ENCODE measurements at regions not wholly inside any gene's neighbourhood (a gene's known extent, or its start where the extent isn't known, plus 50 kb on each side); places are given as distances from the start of the nearest gene placed in this dataset.

DNA sequence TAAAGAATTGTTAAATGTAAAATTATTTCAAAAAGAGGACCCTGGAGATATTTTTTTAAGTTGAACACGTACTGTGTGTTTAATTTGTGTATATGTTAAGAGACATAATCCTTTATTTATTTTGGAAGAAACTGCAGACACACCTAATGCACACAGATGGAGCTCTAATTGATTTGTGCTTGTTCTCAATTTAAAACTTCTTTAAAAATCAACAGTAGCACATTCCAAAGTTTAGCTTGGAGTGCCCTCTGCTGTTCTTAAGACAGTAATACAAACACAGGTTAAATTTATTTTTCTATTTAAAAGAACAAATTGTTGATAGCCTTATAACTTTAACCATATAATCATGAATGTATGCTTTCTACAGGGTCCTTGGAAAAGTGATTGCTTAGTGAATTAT lies 277.6 kb upstream of the ADAMTS16 start:
- DNase-seq: no peak

DNA sequence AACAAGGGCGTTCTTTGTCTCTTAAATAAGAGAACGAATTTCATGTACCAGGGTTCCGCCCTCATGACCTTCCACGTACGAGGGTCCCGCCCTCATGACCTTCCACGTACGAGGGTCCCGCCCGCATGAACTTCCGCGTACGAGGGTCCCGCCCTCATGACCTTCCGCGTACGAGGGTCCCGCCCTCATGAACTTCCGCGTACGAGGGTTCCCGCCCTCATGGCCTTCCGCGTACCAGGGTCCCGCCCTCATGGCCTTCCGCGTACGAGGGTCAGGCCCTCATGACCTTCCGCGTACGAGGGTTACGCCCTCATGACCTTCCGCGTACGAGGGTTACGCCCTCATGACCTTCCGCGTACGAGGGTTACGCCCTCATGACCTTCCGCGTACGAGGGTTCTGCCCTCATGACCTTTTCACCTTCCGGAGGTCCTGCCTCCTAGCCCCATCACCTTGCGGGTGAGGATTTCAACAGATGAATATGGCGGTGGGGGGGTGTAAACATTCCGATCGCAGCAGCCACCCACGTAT lies 273.9 kb upstream of the ADAMTS16 start:
- DNase-seq: no peak

DNA sequence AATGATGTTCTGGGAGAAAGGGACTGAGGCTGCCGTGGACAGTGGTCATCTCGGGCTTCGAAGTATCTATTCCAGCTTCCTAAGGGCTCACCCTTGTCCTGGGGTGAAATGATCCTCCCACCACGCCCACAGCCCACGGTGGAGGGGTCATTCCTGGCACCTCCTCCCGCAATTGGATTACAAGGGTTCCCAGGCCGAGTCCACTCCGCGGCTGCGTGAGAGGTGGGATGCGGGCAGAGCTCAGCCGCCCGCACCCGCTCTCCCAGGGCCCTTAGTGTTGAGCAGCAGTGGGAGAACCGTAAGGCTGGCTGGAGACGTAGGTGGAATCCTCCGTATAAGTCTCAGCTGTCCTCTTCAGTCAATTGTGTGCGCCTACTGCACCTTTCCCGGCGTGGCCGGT lies 273.3 kb upstream of the ADAMTS16 start:
- no peak for DNase-seq

DNA sequence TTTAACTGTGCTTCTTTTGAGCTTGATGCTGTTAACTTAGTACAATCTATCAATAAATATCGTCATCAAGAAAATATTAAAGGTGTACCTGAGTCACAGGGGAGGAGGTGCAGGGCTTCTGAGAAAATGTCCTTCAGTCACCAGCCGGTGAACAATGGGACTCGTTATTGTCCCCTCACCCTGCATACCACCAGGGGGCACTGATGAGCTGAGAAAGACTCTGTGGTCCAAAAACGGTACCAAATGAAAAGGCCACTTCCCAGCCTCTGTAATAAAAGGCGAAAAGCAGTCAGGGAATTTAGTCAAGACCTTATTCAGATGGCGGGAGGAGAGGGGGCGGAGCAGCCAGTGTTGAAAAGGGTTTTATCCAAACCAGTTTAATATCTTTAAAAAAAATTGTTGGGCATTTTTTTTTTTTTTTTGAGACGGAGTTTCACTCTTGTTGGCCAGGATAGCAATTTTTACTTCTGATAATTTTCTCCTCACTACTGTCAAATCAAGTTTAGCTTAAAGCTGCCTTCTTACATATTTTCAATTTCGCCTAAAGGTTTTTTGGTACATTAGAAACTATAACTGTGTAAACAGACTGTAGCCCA lies 271.9 kb upstream of the ADAMTS16 start:
- peak in 1 of 2 experiments; percentile 24 for DNase-seq

DNA sequence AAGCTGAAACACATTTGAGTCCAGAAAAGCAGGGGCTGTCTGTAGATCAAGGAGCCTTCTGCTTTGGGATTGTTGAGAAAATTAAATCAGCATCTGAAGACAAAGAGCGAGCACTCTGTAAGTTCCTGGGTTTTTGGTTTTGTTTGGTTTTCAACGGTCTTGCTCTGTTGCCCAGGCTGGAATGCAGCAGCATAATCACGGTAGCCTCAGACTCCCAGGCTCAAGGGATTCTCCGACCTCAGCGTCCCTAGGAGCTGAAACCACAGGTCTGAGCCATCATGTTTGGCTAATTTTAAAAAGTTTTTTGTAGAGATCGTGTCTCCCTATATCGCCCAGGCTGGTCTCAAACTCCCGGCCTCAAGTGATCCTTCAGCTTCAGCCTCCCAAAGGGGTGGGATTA lies 266.5 kb upstream of the ADAMTS16 start:
- DNase-seq: no peak

DNA sequence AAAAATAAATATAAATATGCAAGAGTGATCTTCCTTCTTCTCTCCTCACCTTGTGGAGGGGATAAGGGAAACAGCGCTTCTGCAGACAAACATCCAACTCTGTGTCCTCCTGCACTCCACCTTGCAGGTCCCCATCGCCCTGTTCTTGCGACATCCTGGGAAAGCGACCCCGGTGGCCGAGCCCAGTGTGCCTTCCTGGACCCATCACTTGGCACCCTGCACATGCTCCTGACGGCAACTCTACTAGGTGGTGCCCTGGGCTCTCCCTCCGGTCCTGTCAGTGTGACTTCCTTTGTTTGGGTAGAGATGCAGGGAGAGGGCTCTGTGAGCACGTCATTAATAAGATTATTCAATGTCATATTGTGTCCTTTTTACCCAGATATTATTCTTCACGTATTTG lies 266.0 kb upstream of the ADAMTS16 start:
- DNase-seq: no peak

DNA sequence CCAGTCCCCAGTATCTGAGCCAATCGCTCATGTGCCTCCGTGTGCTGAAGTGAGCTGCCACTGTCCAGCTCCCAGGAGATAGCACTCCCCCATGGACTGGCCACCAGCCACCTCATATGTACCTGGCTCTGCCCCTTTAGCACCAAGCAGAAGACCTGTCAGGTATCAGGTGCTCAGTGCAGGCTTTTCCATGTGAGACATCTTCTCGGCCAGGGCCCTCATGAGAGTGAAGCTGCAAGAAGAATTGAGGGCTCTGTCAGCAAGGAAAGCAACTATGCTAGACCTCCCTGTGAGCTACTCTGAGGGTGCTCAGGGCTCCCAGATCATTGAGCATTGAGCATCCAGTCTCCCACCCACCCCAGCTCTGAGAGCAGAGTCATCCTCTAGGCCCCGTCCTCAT lies 264.2 kb upstream of the ADAMTS16 start:
- DNase-seq: no peak

DNA sequence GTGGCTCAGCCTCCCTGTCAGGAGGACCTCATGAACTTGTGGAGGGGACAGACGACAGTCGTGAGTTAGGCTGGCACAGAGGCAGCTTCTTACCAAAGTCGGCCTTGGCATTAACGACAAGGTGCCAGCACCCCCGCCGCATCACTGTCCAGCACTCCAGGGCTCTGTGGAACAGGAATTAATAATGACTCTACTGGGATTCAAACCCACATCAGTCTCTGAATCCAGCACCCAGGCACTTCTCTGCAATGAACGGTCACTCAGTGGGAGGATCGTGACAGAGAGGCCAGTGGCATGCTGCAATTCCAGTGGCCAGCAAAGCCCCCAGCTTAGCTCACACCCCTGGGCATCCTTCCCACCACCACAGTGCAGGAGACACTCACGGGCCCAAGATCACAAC lies 263.3 kb upstream of the ADAMTS16 start:
- DNase-seq: no peak

DNA sequence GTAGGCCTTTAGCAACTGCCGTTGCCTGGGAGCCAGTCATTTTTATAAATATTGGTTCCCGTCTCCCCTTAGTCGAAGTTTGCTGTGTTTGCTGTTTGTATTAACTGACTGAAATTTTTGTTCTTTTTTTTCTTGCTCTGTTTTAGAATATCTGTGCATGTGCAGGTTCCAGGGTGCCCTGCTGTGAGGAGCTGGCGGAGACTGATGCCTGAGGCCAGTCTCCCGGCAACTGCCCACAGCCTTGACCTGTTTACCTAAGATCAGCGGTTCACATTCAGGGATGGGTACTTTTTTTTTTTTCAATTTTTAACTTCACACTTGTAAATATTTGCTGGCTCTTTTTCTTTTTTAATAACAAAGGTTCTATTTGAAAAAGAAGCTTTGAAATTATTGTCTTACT lies 262.6 kb upstream of the ADAMTS16 start:
- no peak for DNase-seq

DNA sequence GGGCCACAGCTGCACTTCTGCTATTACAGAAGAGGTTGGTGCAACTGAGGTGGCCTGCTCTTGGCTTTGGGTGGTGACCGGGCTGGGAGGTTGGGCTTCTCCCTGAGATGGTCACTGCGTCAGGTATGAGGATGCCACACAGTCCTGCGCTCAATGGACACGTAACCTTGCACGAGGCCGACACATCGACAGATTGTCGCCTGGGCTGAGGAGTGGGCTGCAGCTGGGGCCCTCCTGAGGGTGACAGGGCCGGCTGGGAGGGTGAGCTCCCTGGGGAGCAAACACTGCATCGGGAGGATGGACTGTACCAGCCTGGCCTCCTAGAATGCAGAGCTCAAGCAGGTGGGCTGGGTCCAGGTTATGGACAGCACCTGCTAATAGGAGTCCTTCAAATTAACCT lies 261.1 kb upstream of the ADAMTS16 start:
- no peak for DNase-seq

DNA sequence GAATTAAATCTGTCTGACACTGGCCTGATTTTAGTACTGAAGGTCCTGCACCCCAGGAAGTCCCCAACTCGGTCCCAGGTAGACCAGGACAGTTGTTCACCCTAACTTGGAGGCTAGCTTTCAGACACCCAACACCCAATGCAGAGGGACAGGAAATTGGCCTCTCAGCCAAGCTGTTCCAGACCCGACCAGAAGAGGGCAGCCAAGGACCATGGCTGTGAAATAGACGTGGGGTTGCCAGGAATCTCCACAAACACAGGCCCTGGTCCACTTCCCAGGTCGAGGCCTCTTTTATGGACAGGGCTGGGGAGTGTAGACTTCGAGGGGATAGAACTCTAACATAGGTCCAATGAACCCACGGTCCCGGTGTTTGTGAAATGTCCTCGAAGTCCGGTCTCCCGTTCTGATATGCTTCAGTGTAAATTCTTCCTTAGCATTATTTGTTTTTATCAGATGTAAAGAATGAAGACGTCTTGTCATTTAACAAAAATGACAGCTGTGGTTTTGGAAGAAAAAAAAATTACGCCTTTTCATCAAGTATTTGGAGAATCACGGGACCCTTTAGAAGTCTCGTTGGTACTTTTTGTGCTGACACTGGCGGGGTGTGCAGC lies 260.3 kb upstream of the ADAMTS16 start:
- DNase-seq: peak in 1 of 2 experiments; percentile 28

DNA sequence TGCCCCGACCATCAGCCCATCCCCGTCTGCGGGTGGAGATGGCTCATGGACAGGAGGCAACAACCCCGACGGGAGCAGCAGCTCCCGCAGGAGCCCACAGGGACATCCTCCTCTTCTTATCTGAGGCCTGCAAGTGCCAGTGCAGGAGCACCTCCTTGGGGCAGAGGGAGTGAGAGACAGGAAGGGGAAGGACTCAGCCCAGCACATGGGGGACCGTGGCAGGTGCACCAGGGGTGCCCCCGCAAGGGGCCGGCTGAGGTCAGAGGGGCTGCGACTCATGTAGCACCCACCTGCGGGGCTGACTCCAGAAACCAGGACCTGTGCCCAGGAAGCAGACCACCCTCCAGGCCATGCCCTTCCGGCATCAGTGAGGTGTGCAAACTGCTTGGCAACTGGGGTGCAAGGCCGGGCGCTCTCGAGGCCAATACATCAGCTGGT lies 259.8 kb upstream of the ADAMTS16 start:
- DNase-seq: no peak

DNA sequence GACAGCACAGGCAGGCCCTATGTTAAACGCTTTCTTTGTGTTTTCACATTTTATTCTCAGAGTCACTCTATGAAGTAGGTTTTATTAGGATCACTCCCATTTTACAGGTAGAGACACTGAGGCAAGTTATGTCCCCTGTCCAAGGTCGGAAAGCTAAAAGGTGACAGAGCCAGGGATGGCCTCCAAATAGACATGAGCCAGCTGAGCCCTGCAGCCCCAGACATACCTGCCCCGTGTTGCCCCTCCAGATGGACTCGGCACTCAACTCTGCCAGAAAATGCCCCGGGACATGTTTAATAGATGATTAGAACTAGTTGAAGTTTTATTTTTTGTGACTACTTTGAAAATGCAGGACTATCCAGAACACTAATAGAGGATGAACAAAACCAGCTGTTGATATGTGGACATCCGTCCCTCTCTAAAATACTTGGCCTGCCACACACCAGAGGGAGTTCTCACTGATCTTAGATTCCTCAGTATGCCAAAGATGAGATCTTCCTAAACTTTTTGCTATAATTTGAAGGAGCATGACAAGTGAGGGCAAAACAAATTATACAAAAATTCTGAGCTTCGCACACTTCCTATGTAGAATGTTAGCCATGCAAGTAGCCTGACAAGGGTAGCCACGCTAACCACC lies 258.6 kb upstream of the ADAMTS16 start:
- no peak for DNase-seq

DNA sequence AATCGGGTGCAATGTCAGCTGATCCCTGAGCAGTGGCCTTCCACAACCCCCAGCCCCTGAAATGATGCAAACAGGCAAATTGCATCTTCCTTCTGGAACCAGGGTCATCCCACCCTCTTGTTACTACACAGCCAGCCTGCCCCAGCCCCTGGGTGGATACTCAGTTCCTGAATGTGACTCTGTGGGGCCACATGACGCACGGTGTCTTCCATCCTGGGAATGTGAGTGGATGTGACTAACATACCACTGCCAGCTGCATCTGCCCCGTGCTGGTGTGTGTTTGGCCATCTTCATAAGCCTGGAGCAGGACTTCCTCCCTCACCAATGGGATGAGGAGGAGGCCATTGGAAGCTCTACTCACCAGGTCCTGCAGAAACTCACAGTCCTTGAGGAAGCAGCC lies 257.9 kb upstream of the ADAMTS16 start:
- DNase-seq: no peak

DNA sequence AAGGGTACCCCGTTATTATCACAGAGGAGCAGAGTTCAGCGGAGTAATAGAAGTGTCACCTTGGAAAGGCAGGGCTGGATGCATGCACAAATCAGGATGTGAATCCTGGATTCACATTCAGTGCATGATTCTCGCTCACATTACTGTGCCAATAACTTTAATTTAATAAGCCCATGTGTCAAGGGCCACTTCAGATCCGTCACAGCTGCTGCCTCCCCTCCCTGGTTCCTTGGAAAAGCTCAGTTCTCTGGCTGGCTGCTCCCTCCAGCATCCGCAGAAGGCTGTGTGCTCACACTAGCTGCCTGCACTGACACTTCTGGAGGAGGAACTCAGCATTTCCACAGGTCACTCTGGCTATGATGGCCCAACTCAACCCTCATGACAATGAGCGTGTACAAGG lies 256.8 kb upstream of the ADAMTS16 start:
- DNase-seq: no peak

DNA sequence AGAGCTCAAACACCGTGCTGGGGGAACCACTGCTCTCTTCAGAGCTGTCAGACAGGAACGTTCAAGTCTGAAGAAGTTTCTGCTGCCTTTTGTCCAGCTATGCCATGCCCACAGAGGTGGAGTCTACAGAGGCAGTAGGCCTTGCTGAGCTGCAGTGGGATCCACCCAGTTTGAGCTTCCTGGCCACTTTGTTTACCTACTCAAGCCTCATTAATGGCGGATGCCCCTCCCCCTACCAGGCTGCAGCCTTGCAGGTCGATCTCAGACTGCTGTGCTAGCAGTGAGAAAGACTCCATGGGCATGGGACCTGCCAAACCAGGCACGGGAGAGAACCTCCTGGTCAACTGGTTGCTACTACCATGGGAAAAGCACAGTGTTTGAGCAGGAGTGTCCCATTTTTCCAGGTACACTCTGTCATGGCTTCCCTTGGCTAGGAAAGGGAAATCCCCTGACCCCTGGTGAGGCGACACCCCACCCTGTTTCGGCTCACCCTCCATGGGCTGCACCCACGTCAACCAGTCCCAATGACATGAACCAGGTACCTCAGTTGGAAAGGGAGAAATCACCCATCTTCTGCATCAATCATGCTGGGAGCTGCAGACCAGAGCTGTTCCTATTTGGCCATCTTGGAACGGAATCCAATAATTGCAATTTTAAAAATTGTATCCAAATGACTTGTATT lies 246.9 kb upstream of the ADAMTS16 start:
- no peak for DNase-seq

DNA sequence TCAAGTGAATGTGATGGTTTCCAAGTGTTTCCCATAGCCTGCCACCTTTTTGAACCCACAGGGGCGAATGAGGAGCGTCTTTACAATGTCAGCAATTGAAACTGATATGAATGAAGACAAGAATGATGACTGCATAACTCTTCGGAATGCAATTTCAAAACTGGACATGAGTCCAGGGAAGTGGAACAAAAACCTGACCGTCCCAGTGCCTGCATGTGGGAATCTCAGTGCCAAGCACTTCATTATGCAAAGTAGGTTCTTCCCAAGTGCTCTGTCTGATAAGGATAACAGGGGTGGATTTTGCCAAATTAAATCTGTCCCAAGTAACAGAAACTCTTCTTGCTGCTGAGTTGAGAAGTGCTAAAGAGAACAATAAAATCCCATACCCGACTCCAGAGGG lies 243.8 kb upstream of the ADAMTS16 start:
- DNase-seq: no peak

DNA sequence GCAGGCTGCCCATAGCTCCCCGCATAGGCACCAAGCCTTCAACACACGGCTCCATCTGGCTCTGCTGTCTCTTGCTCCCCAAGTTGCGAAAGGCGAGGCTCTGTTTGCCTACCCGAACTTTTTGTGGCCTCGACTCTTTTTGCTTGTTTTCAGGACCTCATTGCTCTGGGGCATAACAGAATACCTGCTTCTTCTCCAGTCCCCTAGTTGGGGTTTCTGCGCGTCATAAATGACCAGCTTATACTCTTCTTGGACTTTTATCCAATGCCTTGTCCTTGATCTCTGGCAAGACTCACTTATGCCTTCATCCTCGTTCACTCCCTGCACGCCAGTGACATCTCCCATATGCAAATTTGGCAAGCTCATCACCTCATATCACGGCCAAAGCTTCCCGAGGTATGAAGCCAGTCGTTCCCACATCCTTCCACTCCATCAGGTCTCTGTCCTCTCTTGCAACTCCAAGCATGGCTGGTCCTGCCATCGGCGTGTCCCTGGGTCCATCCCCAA lies 238.8 kb upstream of the ADAMTS16 start:
- no peak for DNase-seq

DNA sequence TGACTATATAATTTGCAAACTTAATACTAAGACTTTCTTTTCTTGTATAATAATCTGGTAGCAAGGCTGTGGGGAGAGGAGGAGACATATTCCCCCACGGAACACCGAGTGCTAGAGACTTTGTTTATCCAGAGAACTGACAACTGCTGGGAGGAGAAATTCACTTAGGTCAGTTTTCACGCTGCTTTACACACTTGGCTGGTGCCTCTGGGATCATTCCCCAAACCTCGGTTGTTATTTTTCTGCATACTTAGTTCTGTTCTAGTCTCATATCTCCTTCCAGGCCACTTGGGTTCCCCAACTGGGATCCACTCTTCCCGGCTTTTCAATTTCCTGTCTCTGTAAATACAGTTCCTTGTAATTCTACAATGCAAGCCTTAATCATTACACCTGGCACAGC lies 238.2 kb upstream of the ADAMTS16 start:
- no peak for DNase-seq

DNA sequence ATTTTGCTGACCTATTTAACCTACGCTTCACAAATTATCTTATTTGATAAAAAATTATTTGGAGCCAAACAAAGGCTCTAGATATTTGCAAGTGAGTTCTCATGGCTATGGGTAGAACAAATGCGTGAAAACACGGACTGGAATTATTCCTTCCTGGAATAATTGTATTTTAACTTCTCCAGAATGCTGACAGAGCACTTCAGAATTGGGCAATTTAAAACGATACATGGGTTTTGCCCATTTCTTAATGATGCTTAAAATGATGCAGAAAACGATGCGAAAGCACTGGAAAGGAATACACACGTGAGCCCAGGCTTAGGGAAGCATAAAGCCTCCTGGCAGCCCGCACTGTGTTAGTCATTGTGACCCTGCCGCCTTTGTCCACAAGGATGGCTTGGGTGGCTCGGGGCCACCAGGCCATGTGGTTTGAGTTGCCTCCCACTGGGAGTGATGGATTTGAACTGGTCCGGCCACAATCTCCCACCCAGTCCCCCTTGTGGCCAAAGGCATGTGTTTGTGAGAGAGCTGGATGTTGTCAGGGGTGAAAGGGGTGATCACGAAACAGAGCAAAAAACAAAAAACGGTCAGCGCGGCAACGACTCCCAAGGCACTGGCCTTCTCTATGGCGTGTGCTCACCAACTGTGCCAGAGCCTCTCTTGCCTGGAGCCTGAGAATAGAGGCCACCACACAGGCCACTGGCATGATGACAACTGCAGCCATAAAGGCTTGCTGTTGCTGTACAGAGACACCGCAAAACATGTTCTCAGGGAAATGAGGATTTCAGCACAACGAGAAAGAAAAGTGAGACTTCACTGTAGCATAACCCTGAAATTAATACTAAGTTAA lies 234.2 kb upstream of the ADAMTS16 start:
- no peak for DNase-seq

DNA sequence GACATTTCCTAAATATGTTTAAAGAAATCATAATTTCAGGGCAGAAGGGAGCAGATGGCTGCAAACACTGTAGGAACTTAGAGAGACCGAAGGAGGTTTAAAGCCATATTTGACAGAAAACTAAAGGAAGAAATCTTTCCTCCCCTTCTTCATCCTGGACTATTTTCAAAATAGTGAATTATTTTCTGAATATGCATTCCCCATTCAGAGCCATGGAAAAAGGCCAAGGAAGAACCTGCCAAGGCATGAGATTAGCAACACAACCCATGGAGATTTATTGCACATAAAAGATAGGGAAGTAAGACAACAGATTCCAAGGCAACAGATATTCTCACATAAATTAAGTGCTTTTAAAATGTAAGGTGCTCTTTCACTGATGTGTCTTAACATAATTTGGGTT lies 233.3 kb upstream of the ADAMTS16 start:
- DNase-seq: no peak

DNA sequence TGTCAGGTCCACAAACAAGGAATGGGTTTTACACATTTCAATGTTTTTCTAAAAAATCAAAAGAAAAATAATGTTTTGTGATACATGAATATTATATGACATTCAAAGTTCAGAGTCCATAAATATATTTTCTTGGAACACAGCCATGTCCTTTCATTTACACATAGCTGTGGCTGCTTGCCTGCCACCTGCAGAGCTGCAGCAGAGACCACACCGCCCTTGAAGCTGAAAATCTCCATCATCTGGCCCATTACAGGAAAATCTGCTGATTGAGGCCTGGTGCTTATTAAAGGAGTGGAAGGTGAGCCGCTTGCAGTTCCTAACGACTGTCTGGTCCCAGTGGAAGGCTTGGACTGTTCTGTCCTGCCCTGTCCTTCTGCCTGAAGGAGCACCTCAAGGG lies 232.6 kb upstream of the ADAMTS16 start:
- no peak for DNase-seq

DNA sequence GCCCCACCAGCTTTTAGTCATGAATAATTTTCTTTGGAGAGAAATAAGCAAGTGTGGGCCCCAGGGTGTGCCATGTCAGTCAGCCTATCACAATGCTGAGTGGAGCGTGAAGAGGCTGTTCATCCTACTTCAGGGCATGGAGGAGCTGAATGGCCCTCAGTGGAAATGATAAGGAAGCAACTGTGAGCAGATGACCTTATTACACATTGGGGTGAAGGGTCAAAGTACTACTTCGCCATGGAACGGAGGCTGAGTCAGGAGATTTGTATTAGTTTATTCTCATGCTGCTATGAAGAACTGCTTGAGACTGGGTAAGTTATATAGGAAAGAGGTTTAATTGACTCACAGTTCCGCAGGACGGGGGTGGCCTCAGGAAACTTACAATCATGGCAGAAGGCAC lies 231.0 kb upstream of the ADAMTS16 start:
- DNase-seq: no peak
